ENCODE measurements at regions not wholly inside any gene's neighbourhood (a gene's known extent, or its start where the extent isn't known, plus 50 kb on each side); places are given as distances from the start of the nearest gene placed in this dataset.
A peak's percentile ranks its signal among the peaks of the same experiment; 100 is the strongest.

DNA sequence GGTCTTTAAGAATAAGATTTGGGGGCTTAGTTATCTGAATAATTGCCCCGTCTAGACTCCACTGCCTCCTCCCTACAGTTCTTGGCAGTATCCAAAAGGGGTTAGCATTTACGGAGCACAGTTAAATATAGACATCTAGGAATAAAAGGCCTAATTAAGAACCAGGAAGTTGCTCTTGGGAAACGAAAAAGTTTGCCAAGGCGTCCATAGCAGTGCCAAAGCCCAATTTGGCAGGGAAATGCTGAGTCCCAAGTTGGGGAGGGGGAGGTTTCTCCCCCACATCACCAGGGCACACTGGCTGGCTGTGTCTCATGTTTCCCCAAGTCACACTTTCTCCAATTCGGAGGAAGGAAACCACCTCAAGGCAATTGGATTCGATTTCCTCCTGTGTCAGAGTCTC, 338.7 kb downstream of the FBXW7 start:
- intact Hi-C loops (cut with DNase I; ENCODE audit: low total_unique reads) = no loop called here
- no peak for TF ChIP-seq POLR2AphosphoS5 (IDR thresholded peaks at IDR 0.05)

DNA sequence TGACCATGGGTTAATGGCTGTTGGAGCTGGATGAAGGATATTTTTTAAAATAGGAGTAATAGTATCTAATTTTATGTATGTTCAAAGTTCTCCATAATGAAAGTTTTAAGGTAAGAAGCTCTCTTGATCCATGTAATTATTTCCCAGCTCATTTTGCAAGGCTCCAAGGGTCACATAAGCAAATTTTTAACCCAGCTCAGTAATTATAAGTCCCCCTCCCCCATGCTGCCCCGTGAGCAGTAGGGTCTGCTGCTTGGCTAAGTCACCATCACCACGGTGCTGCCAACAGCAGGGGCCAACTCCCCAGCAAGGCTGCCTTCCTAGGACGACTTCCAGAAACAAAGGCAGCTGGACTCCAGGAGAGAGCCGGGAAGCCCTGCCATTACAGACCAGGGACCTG, 340.0 kb downstream of the FBXW7 start:
- 76 to 92% (median 91%) methylated on average over 4 of the region's 4 CpGs for WGBS, 5 donors
- TF ChIP-seq POLR2A (IDR thresholded peaks at IDR 0.05) (no peak), POLR2AphosphoS5 (IDR thresholded peaks at IDR 0.05) (no peak)
- TF ChIP-seq, protein P1, sequence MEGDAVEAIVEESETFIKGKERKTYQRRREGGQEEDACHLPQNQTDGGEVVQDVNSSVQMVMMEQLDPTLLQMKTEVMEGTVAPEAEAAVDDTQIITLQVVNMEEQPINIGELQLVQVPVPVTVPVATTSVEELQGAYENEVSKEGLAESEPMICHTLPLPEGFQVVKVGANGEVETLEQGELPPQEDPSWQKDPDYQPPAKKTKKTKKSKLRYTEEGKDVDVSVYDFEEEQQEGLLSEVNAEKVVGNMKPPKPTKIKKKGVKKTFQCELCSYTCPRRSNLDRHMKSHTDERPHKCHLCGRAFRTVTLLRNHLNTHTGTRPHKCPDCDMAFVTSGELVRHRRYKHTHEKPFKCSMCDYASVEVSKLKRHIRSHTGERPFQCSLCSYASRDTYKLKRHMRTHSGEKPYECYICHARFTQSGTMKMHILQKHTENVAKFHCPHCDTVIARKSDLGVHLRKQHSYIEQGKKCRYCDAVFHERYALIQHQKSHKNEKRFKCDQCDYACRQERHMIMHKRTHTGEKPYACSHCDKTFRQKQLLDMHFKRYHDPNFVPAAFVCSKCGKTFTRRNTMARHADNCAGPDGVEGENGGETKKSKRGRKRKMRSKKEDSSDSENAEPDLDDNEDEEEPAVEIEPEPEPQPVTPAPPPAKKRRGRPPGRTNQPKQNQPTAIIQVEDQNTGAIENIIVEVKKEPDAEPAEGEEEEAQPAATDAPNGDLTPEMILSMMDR (IDR thresholded peaks at IDR 0.05 in 8 of 11, conservative IDR thresholded peaks at IDR 0.05 in 3 of 11) = no peak
- H3K27ac ChIP-seq = no peak overlapping the region
- peaks cover 0 to 8% (median 0%) of the 10 kb centered on the region in 6 donors for H3K4me1 ChIP-seq
- no peak overlapping the region for H3K4me3 ChIP-seq
- no peaks in the 10 kb centered on the region for H3K9me3 ChIP-seq
- H3K36me3 ChIP-seq = no peaks in the 10 kb centered on the region
- no peak for DNase-seq
- no peaks in the 10 kb centered on the region for H3K27me3 ChIP-seq (replicated peaks in 1 of 7)
- intact Hi-C loops (cut with DNase I; ENCODE audit: low total_unique reads) = no loop called here

More for the DNA sequence above, 338.7 kb downstream of the FBXW7 start:
- DNase-seq = no peak
- Histone ChIP-seq H3K27me3 (replicated peaks in 1 of 7) (no peaks in the 10 kb centered on the region), H3K9me3 (no peaks in the 10 kb centered on the region), H3K4me1 (peaks cover 0 to 8% (median 0%) of the 10 kb centered on the region in 6 donors), H3K27ac (peak overlapping the region in 2 of 8 donors; percentile 1 to 27), H3K4me3 (no peak overlapping the region), H3K36me3 (no peaks in the 10 kb centered on the region)
- 38 to 73% (median 65%) methylated on average over 6 of the region's 6 CpGs for WGBS, 5 donors

DNA sequence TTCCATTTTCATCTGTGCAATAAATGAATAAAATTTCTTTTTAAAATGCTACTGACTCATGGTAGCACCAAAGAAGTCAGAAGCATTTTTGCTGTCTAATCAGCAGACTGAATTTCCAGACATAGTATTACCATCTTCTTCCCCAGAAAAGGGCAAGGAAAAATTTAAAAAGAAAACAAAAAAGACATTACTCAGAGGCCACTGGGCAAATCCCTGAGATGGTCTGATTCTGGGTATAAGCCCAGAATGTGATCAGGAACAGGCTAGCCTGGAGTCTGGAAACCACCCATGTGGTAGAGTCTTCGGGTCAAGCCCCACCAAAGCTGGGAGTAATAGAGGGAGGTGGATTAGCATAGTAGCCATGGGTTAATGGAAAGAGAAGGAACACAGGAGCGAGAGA, 342.8 kb downstream of the FBXW7 start:
- no peak for TF ChIP-seq POLR2AphosphoS5 (IDR thresholded peaks at IDR 0.05)
- TF ChIP-seq, protein P1 (IDR thresholded peaks at IDR 0.05 in 8 of 11, conservative IDR thresholded peaks at IDR 0.05 in 3 of 11) = no peak
- Histone ChIP-seq H3K4me3 (no peak overlapping the region), H3K9me3 (no peaks in the 10 kb centered on the region), H3K27me3 (replicated peaks in 1 of 7) (no peaks in the 10 kb centered on the region), H3K36me3 (no peaks in the 10 kb centered on the region), H3K27ac (no peak overlapping the region), H3K4me1 (peaks cover 0 to 8% (median 0%) of the 10 kb centered on the region in 6 donors)
- WGBS, 5 donors = 90 to 100% (median 97%) methylated on average over 2 of the region's 2 CpGs
- no peak for DNase-seq
- intact Hi-C loops (cut with DNase I; ENCODE audit: low total_unique reads) = no loop called here

DNA sequence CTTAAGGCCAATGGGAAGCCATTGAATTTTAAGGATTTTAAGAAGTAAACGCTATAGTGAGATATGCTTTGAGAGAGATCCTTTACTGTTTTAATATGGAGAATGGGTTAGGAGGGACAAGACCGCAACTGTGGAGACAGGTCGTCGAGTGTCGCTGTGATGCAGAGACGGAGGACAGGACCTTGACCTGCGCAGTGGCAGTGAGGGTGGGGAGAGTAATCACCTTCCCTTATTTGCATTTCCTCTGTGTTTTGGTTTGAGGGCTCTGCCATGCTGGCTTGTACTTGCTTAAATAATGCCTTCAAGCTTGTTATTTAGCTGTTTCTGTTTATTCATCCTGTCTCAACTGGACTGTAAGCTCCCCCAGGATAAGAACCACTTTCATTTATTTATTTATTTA, 345.0 kb downstream of the FBXW7 start:
- no peaks in the 10 kb centered on the region for H3K36me3 ChIP-seq
- intact Hi-C loops (cut with DNase I; ENCODE audit: low total_unique reads) = no loop called here
- DNase-seq = no peak
- no peak overlapping the region for H3K4me3 ChIP-seq
- H3K27me3 ChIP-seq (replicated peaks in 1 of 7) = no peaks in the 10 kb centered on the region
- no peaks in the 10 kb centered on the region for H3K9me3 ChIP-seq
- no peaks in the 10 kb centered on the region for H3K4me1 ChIP-seq
- no peak overlapping the region for H3K27ac ChIP-seq
- 92 to 98% (median 95%) methylated on average over 7 of the region's 7 CpGs for whole genome bisulfite sequencing, 5 donors
- TF ChIP-seq POLR2AphosphoS5 (IDR thresholded peaks at IDR 0.05) = no peak
- TF ChIP-seq POLR2A (IDR thresholded peaks at IDR 0.05) = no peak
- TF ChIP-seq, protein P1 (IDR thresholded peaks at IDR 0.05 in 8 of 11, conservative IDR thresholded peaks at IDR 0.05 in 3 of 11) = no peak
